Kidney (tissue), 13 donors: ENCODE measurements at regions not wholly inside any gene's neighbourhood (a gene's known extent, or its start where the extent isn't known, plus 50 kb on each side); places are given as distances from the start of the nearest gene placed in this dataset.

Experiments used
- DNase-seq, 5 donors: peaks; one replicate each; pipeline ENCODE4 v3.0.0-alpha.2; 2013 to 2020
- FAIRE-seq: peaks from 2 replicates; lab custom pipeline; 2012; peaks lifted over from hg19 to GRCh38; lab: Jason Lieb, UNC
- H3K27ac ChIP-seq, 2 donors: one replicate each; pipeline ENCODE4 v1.7.0; 2013; ENCODE audit warnings: low read depth in 2 of 2, low read length in 2 of 2, inconsistent platforms in 1 of 2
- H3K27me3 ChIP-seq: one replicate; pipeline ENCODE4 v1.7.1; 2013; ENCODE audit warnings: low read length, inconsistent platforms; ENCODE audit not compliant: control insufficient read depth, insufficient read depth
- H3K36me3 ChIP-seq, 3 donors: one replicate each; pipeline versions ENCODE4 v1.7.0 to v1.7.1; 2013; ENCODE audit warnings: low read length in 3 of 3, control low read depth in 1 of 3, inconsistent platforms in 1 of 3; ENCODE audit not compliant: insufficient read depth in 3 of 3, control insufficient read depth in 2 of 3
- H3K4me1 ChIP-seq, 3 donors: one replicate each; pipeline versions ENCODE4 v1.7.0 to v1.7.1; 2013; ENCODE audit warnings: low read length in 3 of 3, inconsistent platforms in 1 of 3, low read depth in 1 of 3; ENCODE audit not compliant: control insufficient read depth in 2 of 3, insufficient read depth in 2 of 3
- H3K4me3 ChIP-seq, 3 donors: one replicate each; pipeline versions ENCODE4 v1.7.0 to v1.8.1; 2013; ENCODE audit warnings: low read length in 3 of 3, control low read depth in 1 of 3, inconsistent platforms in 1 of 3
- H3K9ac ChIP-seq, 3 donors: one replicate each; pipeline versions ENCODE4 v1.7.0 to v1.7.1; 2013; ENCODE audit warnings: low read length in 3 of 3, control low read depth in 1 of 3, inconsistent platforms in 1 of 3
- H3K9me3 ChIP-seq, 3 donors: one replicate each; pipeline versions ENCODE4 v1.7.0 to v1.7.1; 2013; ENCODE audit warnings: low read length in 3 of 3, control low read depth in 1 of 3, inconsistent platforms in 1 of 3; ENCODE audit not compliant: control insufficient read depth in 2 of 3, insufficient read depth in 1 of 3
- intact Hi-C: fragments of 100-400 bp; cut with DNase I; formaldehyde crosslinking; loops from one replicate; pipeline ENCODE4 v1.11.1; 2022
- TF ChIP-seq, protein P1 (sequence below): IDR thresholded peaks from 3 replicates; pipeline ENCODE4 v1.5.1; 2012; ENCODE audit warnings: mild to moderate bottlenecking, moderate library complexity, borderline replicate concordance; ENCODE audit not compliant: insufficient read depth; ENCODE audit errors: extremely low read depth
- donor health status: control.
- donor health status: control.
- donor health status: control.
- donor health status: control.
- donor health status: control.
- donor health status: DM: yes; HTN: yes; CAD: no.
- donor health status: Normal renal cell carcinoma (clear cell type).

DNA sequence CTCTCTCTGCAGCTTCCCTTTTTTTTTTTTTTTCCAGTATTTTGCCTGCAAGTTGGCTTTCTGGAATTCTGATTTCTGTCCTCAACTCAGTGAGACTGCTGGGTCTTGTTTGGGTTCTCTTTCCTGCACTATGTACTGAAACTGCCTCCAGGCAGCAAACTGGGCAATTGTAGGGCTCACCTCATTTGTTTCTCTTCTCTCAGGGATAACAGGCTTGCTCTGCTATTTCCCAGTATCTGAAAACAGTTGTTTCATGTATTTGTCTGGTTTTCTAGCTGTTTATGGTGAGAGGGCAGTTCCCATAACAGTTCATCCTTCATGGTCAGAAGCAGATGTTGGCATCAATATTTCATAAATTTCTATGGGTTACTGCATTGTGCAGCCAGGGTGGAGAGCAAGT, 206.0 kb downstream of the CYRIA start:
- intact Hi-C loops: no loop called here
- DNase-seq (no peak), FAIRE-seq (no peak)
- Histone ChIP-seq H3K27me3 (no peaks in the 10 kb centered on the region), H3K27ac (no peak overlapping the region), H3K4me3 (no peak overlapping the region), H3K9ac (no peak overlapping the region), H3K9me3 (no peaks in the 10 kb centered on the region), H3K36me3 (no peaks in the 10 kb centered on the region), H3K4me1 (no peaks in the 10 kb centered on the region)
- TF ChIP-seq, protein P1, sequence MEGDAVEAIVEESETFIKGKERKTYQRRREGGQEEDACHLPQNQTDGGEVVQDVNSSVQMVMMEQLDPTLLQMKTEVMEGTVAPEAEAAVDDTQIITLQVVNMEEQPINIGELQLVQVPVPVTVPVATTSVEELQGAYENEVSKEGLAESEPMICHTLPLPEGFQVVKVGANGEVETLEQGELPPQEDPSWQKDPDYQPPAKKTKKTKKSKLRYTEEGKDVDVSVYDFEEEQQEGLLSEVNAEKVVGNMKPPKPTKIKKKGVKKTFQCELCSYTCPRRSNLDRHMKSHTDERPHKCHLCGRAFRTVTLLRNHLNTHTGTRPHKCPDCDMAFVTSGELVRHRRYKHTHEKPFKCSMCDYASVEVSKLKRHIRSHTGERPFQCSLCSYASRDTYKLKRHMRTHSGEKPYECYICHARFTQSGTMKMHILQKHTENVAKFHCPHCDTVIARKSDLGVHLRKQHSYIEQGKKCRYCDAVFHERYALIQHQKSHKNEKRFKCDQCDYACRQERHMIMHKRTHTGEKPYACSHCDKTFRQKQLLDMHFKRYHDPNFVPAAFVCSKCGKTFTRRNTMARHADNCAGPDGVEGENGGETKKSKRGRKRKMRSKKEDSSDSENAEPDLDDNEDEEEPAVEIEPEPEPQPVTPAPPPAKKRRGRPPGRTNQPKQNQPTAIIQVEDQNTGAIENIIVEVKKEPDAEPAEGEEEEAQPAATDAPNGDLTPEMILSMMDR: no peak

DNA sequence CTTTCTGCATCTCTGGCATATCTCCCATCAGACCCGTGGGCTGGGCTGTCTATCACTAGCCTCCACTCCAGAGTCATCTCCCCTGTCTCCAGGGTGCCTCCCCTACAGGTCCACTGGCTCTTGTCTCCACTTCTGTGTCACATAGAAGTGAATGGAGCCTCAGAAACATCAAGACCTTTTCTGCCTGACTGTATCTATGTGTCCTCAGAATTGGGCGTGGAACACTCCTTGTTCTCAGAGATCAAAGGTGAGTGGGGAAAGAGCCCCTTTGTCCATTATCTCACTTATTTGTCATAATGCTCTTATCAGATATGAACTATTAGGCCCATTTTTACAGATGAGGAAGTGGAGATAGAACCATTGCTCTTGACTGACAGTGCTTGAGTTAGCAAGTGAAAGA, 211.0 kb downstream of the CYRIA start:
- no peak for DNase-seq
- Histone ChIP-seq H3K27me3 (no peaks in the 10 kb centered on the region), H3K4me3 (no peak overlapping the region), H3K9ac (no peak overlapping the region), H3K9me3 (no peaks in the 10 kb centered on the region), H3K4me1 (no peaks in the 10 kb centered on the region), H3K36me3 (no peaks in the 10 kb centered on the region), H3K27ac (no peak overlapping the region)
- FAIRE-seq: no peak
- intact Hi-C loops: no loop called here
- TF ChIP-seq, protein P1: no peak

DNA sequence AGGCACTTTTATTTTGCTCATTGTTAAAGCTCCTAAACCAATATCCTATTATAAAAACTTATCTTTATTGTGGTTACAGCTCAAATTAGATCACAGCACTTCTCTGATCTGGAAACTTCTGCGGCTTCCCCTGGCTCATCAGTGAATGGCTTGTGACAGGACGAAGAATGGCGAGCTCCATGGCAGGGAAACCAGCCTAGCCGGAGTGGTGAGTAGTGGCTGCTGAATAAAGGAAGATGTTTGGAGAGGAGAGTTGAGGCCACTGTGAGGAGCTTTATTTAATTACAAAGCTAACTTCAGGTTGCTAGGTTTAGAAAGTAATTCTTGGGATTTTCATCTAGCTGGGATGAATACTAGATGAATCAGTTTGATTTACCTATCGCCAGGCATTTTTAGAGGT, 213.5 kb downstream of the CYRIA start:
- DNase-seq (no peak), FAIRE-seq (no peak)
- TF ChIP-seq, protein P1: no peak
- Histone ChIP-seq H3K9me3 (no peaks in the 10 kb centered on the region), H3K4me3 (no peak overlapping the region), H3K9ac (no peak overlapping the region), H3K4me1 (no peaks in the 10 kb centered on the region), H3K27ac (no peak overlapping the region), H3K36me3 (no peaks in the 10 kb centered on the region), H3K27me3 (no peaks in the 10 kb centered on the region)
- intact Hi-C loops: no loop called here

DNA sequence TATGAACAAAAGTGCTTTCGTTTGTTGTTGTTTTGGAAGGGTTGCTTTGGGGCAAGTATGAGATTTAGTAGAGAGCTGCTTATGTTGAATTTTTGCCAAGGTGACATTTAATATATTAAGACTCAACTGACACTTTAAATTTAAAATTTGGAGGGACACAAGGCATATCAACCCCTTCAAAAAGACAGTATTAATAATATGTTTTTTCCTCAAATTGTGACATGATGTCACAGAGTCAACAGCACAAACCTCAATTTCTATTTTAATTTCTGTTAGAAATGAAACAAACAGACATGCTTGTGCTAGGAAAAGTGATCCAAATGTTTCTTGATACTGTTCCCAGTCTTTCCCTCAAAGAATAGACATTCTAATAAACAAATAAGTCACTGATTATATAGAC, 218.9 kb downstream of the CYRIA start:
- FAIRE-seq (no peak), DNase-seq (peak in 2 of 5 donors; percentile 16 to 27)
- H3K4me1 ChIP-seq: no peaks in the 10 kb centered on the region
- no peak overlapping the region for H3K9ac ChIP-seq
- TF ChIP-seq, protein P1: no peak
- H3K36me3 ChIP-seq: no peaks in the 10 kb centered on the region
- H3K9me3 ChIP-seq: no peaks in the 10 kb centered on the region
- intact Hi-C loops: no loop called here
- H3K27ac ChIP-seq: no peak overlapping the region
- H3K4me3 ChIP-seq: no peak overlapping the region
- no peaks in the 10 kb centered on the region for H3K27me3 ChIP-seq
